ENCODE measurements at regions not wholly inside any gene's neighbourhood (a gene's known extent, or its start where the extent isn't known, plus 50 kb on each side); places are given as distances from the start of the nearest gene placed in this dataset.
"Not testable (repeated sequence)": the region's sequence is repeated elsewhere in the genome, so short reads cannot be mapped to it uniquely, and the experiment has no call there.

- no peak for DNase-seq (ENCODE audit: low read depth in 2 of 3, low spot score in 1 of 3)
Observed at GRCh38 chr2:145541028-145541427, 1021.1 kb upstream of the ZEB2 start.

GRCh38 chr2:145538661-145539350, 1018.9 kb upstream of the ZEB2 start:
- DNase-seq (ENCODE audit: low read depth in 2 of 3, low spot score in 1 of 3) = no peak

GRCh38 chr2:145530653-145531052, 1010.7 kb upstream of the ZEB2 start:
- DNase-seq (ENCODE audit: low read depth in 2 of 3, low spot score in 1 of 3) = no peak

GRCh38 chr2:145524836-145525235, 1004.9 kb upstream of the ZEB2 start:
- no peak for DNase-seq (ENCODE audit: low read depth in 2 of 3, low spot score in 1 of 3)

GRCh38 chr2:145524303-145524702, 1004.4 kb upstream of the ZEB2 start:
- no peak for DNase-seq (ENCODE audit: low read depth in 2 of 3, low spot score in 1 of 3)

DNA sequence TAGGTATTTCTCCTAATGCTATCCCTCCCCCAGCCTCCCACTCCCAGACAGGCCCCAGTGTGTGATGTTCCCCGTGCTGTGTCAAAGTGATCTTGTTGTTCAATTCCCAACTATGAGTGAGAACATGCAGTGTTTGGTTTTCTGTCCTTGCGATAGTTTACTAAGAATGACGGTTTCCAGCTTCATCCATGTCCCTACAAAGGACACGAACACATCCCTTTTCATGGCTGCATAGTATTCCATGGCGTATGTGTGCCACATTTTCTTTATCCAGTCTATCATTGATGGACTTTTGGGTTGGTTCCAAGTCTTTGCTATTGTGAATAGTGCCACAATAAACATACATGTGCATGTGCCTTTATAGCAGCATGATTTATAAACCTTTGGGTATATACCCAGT, 999.3 kb upstream of the ZEB2 start:
- DNase-seq (ENCODE audit: low read depth in 2 of 3, low spot score in 1 of 3) = not testable (repeated sequence)

DNA sequence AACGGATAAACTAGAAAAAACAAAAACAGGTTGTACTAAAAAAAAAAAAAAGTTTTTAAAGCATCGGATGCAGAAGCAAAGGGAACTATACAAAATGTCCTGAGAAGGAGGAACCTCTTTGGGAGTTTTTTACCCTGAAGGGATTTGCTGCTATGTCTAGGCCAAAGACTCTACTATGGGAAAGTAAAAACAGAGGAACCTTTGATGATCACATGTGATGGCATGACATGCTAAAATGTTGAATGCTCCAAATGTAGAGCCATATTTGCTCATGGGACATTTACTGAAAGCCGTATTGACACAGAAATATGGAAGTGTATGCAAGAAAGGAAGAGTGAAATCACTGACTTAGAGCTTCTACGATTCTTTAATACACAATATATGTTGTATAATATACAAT, 992.0 kb upstream of the ZEB2 start:
- no peak for DNase-seq (ENCODE audit: low read depth in 2 of 3, low spot score in 1 of 3)

- no peak for DNase-seq (ENCODE audit: low read depth in 2 of 3, low spot score in 1 of 3)
Observed at GRCh38 chr2:145503511-145503910, 983.6 kb upstream of the ZEB2 start.

DNA sequence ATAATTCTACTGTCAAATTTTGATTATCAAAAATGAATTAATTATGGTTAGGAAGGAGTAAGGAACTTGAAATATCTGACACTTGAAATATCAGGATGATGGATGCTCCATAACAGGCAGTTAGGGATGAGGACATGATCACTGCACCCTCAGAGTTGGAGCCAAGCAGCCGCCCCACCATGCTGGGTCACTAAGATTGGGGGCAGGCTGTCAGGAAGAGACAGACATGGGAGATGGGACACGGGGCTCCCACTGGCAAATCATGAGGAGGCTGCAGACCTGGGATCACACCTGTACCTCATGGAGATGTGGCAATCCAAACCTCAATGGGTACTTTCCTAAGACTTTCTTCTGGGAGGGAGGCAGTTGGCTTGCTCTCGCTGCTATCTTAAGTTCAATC, 982.0 kb upstream of the ZEB2 start:
- DNase-seq (ENCODE audit: low read depth in 2 of 3, low spot score in 1 of 3) = no peak

DNA sequence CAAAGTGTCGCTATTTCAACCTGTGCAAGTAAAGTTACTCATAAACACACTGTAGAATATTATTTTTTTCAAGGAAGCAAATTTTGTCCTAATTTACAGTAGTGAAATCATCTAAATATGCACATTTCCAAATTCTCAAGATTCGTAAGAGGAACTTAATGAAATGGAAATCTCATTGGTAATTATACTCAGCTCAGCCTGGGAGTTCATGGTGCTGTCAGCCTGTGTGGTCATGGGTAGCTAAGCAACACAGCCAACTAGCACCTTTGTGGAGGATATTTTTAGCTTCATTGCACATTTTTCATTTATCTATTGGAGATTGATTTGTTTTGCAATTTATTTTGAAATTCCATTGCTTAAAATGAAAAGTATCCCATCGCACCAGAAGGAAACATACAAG, 975.7 kb upstream of the ZEB2 start:
- DNase-seq (ENCODE audit: low read depth in 2 of 3, low spot score in 1 of 3) = no peak

DNA sequence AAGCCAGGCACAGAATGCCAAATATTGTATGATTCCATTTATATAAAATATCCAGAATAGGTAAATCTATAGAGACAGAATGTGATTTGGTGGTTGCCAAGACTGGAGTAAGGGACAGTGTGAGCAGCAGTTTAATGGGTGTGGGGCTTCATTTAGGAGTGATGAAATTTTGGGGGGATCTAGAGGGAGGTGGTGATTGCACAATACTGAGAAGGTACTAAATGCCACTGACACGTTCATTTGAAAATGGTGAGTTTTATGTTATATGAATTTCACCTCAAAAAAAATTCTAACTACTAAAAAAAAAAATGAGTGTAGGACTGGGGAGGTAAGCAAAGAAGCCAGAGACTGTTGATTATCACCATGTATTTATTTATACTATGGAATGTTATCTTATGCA, 974.5 kb upstream of the ZEB2 start:
- DNase-seq (ENCODE audit: low read depth in 2 of 3, low spot score in 1 of 3) = no peak

GRCh38 chr2:145488571-145488970, 968.7 kb upstream of the ZEB2 start:
- no peak for DNase-seq (ENCODE audit: low read depth in 2 of 3, low spot score in 1 of 3)

DNA sequence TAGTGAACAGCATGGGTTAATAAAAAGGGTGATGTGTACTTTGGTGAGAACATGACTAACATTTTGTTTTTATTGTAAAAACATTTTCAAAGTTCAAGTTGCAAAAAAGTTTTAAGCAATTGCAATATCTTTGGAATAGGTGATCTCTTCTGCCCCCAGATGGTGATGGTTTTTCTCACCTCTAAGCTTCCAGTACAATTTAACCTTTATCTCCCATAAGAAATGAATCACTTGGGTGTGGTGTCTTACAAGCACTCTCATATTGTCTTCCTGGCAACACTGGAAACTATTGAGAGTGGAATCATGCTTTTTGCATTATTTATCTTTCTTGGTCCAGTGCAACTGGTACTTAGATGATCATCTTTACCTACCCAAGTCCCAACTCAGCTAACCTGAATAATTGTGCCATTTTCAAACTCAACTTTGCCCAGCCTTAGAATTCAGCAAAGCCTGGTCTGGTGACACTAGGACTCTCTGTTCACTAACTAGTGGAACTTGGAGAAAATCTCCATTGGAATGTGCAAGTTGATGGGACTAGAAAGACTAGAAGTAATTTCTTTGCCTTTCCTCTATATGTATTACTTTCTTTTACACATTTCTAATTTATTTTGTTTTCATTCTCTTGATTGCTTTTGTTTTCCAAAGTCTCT, 964.7 kb upstream of the ZEB2 start:
- DNase-seq (ENCODE audit: low read depth in 2 of 3, low spot score in 1 of 3) = no peak

DNA sequence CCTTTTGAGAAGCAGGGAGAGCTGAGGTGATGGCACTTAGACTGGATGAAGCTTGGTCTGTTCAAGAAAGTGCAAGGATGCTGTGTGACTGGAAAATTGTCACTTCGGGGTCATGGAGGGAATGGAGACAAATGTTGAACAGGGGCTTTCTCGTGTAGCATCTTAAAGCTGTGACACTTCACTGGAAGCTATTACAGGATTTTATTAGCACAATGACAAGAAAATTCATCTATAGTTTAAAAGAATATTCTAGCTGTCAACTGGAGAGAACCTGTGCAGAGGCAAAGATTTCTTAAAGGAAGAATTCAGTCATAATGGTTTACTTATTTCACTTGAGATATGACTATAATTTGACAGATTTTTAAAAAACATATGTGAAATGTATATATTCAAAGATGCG, 963.9 kb upstream of the ZEB2 start:
- no peak for DNase-seq (ENCODE audit: low read depth in 2 of 3, low spot score in 1 of 3)

- DNase-seq (ENCODE audit: low read depth in 2 of 3, low spot score in 1 of 3) = no peak
Observed at GRCh38 chr2:145481334-145481922, 961.5 kb upstream of the ZEB2 start.

DNA sequence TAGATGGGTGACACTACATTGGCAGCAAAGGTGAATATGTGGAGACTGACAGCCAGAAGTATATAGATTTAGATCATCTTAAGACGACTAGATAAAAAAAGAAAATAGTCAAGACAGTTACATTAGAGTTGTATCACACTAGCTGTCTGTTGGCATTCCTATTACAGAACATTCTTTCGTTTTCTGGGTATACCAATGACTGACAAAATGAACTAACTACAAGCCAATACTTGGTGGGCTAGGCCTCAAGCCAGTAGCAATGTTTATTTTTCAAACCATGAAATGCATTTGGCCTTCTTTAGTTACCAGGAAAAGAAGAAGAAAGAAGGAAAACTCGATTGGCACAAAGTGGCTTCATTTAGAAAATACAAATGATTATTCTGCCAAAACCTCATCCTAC, 944.9 kb upstream of the ZEB2 start:
- no peak for DNase-seq (ENCODE audit: low read depth in 2 of 3, low spot score in 1 of 3)

GRCh38 chr2:145460112-145460511, 940.2 kb upstream of the ZEB2 start:
- no peak for DNase-seq (ENCODE audit: low read depth in 2 of 3, low spot score in 1 of 3)

- DNase-seq (ENCODE audit: low read depth in 2 of 3, low spot score in 1 of 3) = no peak
Observed at GRCh38 chr2:145431181-145431951, 911.4 kb upstream of the ZEB2 start.

- DNase-seq (ENCODE audit: low read depth in 2 of 3, low spot score in 1 of 3) = no peak
Observed at GRCh38 chr2:145423809-145424208, 903.9 kb upstream of the ZEB2 start.

- no peak for DNase-seq (ENCODE audit: low read depth in 2 of 3, low spot score in 1 of 3)
Observed at GRCh38 chr2:145422576-145422975, 902.7 kb upstream of the ZEB2 start.

- DNase-seq (ENCODE audit: low read depth in 2 of 3, low spot score in 1 of 3) = no peak
Observed at GRCh38 chr2:145421841-145422240, 901.9 kb upstream of the ZEB2 start.

DNA sequence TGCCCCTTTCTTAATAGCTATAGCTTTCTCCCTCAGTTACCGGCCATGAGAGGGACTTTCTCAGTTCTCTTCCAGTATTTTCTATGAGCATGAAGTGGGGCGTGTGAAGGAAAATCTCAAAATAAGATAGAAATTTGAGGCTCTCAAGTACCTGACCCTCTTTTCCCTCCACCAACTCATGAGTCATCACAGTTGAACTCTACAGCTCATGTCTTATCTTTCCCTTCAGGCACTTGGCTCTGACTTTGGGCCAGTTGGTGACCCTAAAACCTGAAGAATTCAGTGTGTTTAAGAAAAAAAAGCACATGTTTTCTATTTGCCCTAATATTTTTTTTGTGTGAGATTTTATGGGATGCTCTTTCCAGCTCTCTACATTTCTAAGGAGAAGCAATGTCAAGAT, 896.7 kb upstream of the ZEB2 start:
- no peak for DNase-seq (ENCODE audit: low read depth in 2 of 3, low spot score in 1 of 3)

All from stimulated activated CD4-positive, alpha-beta T cell treated with anti-CD3 and anti-CD28 coated beads, Interleukin-12 subunit alpha, Interleukin-12 subunit beta, amount 100 ng/mL, for 48 hours (primary cell).